GM10847 (cell line): ENCODE measurements at regions not wholly inside any gene's neighbourhood (a gene's known extent, or its start where the extent isn't known, plus 50 kb on each side); places are given as distances from the start of the nearest gene placed in this dataset.

ENCODE experiments used
- POLR2A ChIP-seq: IDR thresholded peaks from 2 replicates; pipeline ENCODE4 v1.6.1; 2011; ENCODE audit not compliant: insufficient read length; ENCODE audit errors: extremely low read depth

DNA sequence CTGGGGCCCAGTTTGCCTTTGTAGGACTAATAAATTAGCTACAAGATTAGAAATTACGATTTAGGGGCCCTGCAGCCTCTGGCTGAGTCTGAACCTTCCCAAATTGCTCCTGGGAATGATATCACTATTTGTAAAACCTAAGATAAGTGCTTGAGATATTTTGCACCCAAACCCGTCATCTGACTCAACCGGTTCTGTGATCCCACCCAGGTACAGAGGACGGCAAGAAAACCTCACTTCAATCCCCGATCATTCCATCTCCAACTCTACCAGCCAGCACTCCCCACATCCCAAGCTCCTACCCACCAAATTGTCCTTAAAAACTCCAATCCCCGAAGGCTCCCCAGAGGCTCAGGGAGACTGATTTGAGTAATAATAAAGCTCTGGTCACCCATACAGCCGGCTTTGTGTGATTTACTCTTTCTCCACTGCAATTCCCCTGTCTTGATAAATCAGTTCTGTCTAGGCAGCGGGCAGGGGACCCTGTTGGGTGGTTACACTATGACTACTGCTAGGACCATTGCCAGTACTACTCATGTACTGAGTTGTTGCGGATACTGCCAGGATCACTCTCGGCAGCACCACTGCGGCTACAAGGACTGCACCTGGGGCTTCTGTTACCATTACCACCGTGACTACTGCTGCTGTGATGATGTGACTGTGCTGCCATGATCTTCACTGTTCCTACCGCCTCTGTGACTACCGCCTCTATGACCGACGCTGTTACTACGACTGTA, 73.1 kb downstream of the IRF8 start:
- no peak for TF ChIP-seq POLR2A

DNA sequence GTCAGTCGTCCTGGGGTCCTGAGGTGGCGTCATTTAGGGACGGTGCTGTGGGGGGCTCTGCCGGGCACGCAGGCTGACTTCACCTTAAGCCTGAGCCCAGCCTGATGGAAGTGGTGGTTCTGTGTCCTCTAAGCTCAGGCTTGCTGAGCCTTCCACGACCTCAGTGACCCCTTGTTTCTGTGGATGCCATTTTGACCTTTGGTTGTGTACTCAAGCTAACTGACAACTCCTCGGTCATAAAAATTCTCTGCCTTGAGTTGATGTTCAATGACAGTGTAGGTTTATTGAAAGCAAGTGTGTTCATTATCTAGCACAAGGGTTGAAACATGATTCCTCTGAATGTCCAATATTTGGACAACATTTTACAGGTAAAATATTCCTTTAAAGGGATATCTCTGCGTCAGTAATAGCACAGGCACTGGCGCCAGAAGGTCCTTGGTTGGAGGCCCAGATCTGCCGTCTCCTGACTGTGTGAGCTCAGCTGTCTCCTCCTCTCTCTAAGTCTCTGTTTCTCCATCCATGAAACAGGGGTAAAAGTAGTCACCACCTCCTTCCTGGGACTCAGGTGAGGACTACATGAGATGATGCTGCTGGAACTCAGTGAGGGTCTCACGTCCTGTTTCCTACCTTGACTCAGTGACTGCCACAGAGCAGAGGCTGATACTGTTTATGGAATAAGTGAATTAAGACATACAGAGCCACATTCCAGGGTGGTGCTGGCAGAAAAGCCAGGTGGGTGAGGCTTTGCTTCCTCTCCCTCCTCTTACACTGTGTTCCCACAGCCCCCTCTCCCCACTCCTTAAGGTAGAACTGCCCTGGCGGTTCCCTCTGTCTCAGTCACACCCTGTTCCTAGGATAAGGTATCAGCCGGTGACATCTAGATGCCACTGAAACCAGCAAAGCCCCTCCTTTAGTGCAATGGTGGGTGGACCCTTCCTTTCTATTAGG, 75.7 kb downstream of the IRF8 start:
- no peak for TF ChIP-seq POLR2A

DNA sequence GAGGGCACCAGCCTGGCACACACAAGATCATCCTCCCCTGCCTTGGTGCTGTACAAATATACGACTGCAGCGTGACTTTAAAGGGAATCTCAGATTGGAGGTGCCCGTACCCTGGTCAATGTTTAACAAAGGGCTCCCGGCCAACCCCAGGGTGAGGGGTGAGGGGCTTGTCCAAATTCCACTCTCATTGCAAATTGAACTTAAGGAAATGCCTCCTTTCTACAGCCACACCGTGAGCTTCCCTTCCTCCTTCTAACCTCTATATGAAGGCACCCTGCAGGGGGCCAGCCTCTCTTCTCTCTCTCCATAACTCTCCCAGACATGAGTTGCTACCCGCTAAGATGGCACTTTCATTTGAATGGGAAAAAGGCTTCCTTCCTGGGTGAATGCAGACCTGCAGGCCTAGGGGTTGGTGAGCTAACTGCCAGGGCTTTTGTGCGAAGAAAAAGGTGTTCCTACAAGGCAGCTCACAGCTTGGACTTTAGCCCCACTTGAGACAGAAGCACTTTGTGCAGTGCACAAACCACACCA, 76.6 kb downstream of the IRF8 start:
- no peak for TF ChIP-seq POLR2A

DNA sequence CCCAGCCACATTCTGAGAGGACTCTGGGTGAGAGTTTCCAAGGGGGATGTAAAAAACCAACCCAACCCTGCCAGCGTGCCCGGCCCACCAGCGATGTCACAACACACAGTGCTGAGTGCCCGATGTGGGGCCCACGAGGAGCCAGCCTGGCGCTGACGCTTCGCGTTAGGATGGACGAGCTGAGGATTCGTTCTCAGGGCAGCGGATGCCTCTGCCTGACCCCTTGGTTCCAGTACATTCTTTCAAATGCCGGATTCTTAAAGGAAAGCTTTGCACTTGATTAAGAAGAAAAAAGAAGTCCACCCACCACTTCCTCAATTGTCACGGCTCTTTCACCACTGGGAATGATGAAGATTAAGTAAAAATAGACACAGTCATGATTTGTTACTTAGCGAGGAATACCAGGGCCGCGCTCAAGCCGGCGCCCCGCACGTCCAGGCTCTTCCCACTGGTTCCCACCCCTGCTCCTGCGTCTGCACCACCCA, 79.4 kb downstream of the IRF8 start:
- no peak for TF ChIP-seq POLR2A

DNA sequence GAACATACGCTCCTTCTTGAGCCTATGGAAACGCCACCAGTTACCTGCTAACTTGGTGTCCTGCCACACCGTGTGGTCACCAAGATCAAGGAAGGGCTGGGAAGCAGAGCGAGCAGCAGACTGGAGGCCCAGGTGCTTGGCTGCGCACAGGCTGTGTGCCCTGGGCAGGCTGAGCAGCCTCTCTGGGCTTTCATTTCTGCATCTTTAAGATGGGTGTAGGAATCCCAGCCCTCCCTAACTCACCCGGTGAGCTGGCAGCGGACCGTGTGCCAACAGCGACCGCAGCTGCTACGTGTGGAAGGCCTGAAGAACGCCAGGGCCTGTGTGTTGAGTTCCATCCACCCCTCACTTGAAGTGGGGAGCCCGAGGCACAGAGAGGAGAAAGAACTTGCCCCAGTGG, 80.0 kb downstream of the IRF8 start:
- no peak for TF ChIP-seq POLR2A

DNA sequence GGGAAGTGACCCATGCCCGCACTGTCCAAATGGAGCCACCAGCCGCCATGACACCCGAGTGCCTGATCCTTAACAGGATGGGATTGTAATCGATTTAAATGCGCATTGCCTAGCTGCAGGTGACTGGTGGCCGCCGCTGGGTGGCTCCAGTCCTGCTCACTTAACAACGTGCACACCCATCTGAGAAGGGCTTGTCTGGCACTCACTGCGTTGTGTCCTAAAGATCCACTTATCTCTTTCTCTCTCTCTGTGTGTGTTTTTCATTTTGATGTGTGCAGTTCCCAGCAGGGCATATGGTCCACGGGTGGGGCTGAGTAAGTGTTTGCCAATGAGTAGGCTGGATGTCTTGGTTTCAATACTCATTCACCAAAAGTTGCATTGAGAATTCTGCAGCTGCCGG, 80.6 kb downstream of the IRF8 start:
- TF ChIP-seq POLR2A, result no peak

DNA sequence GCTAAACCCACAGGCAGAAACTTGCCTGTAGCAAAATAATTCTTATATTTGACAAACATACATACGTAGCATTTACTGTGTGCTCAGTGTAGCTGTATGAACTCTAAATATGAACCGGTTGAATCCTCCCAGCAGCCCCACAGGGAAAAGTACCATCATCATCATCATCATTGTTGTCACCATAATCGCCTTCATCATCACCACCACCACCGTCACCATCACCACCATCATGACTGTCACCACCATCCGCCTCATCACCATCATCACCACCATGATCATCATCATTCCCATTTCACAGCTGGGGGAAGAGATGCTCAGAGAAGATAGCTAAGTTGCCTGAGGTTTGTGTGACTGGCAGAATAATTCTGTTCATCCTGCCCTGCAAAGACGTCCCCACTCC, 81.7 kb downstream of the IRF8 start:
- no peak for TF ChIP-seq POLR2A

DNA sequence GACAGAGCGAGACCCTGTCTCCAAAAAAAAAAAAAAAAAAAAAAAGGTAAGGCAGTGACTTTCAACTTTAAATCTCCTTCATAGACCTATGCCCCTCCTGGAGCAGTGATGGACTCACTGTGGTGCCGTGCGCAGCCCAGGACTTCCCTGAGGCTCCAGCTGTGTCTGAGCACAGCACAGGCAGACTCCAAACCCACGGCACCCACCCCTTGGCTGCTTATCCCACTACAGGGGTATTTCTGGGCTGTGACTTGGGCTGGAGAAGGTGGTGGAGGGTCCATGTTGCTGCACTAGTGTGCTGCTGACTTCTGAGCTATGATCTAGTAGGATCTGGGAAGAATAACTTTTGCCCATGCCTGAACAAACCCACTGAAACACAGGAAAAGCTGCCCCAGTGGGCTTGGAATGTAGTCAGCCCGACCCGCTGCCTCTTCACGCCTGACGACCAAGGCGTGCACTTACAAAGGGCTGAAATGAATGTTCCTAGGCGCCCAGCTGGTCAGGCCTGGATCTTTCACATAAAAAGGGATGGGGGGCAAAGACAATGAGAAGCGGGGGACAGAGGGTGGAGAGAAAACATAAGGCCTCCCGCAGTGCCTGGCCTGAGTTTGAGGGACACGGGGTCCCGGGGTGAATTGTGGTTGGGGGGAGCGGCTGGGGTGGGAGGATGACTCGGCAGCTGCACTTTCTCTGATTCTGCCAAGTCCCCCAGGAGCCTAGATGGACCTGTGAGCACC, 83.0 kb downstream of the IRF8 start:
- no peak for TF ChIP-seq POLR2A

DNA sequence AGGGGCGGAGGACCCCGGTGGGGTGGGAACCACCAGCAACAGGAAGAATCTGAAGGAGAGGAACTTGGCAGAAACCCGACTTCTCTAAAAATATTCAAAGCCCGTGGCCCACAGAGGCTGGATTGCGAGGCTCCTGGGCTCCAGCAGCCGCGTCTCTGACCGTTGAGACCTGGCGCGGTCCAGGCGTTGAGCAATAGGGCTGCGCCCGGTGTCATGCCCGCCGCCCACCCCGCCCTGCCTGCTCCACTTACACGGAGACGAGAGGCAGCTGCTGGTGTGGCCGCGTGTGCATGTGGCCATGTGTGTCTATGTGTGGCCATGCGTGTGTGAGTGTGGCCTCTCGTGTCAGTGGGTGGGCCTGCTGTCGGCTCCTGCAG, 83.6 kb downstream of the IRF8 start:
- TF ChIP-seq POLR2A, result no peak

DNA sequence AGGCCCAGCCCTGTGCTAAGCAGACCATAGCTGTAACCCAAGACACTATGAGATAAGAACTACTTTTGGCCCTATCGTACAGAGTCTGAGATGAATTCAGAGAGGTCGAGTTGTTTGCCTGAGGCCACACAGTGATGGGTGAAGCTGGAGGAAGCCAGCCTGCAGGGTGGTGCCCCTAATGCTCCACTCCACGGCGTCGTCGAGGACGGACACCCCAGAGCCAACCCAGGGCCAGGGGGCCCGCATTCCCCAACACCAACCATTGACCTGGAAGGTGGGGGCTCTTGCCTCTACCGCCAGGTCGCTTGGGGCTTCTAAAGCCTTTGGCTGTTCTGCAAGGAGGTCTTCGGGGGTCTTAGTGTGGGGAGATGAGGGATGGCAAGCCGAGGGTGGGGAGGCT, 84.1 kb downstream of the IRF8 start:
- TF ChIP-seq POLR2A, result no peak

DNA sequence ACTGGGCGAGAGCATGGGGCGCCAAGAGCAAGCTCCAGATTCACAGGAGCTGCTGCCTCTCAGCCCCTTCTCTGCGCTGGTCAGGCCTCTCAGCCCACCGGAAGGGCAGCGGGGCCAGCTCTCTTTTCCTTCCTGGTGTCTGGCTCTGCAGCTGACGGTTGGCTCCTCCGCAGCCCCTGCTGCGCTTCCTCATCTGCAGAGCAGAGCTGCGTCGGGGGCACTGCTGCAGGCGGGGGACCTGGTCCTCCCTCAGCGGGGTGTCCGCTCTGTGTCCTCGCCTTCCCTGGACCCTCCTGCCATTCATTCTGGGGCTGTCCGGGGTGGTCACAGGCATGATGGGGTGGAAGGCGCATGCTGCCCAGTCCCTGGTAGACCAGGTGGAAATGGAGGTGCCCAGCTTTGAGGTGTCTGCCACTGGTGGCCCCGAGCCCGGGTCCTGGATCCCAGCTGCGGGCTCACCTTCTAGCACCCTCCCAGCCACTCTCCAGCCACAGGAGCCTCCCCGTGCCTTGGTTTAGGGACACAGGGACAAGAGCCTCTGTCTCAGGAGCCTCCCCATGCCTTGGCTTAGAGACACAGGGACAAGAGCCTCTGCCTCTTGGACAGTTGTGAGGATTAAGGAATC, 84.8 kb downstream of the IRF8 start:
- no peak for TF ChIP-seq POLR2A

DNA sequence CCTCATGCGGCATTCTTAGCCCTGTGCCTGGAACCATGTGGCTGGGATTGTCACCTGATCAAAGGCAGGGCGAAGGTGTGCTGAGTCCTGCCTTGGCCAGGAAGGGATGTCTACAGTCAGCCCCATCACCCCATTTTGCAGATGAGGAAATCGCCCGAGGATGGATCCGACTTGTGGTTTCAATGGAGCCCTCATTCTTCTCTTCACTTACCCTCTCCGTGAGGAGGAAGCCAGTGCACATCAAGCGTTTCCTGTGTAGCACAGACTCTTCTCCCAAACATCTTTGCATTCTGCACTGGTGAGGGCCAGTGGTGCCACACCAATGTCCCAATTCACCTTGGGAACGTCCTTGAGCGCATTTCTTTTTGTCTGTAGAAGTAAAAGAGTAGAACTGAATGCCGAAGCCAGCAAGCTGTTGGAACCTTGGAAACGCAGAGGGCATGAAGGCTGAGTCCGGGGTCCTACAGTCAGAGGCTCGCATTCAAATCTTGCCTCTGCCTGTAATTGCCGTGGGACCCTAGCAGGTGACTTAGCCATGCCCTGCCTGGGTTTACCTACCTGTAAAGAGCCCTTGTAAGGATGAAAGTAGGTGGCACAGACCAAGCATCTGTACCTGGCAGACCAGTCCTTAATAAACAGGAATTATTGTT, 85.4 kb downstream of the IRF8 start:
- TF ChIP-seq POLR2A, result no peak

DNA sequence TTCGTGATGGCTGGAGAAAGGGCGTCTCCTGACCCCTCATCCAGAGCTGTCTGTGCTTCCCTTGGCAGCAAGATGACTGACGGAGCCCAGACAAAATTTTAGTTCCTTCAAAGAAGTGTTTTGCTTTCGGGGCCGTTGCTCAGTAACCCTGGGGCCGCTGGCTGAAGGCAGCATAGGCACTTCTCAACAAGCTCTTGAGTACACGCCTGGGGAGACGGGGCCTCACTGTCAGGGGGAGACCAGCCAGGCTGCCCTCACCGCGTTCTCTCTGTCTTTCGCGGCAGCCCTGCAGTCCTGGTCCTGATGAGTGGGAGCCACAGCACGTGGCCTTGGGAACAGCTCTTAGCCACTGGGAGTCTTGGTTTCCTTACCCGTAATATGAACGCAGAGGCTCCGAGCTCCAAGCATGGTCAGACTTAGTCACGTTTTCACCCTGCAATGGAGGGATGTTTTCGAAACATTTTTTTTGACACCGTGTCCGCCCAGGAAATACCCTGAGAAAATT, 86.0 kb downstream of the IRF8 start:
- no peak for TF ChIP-seq POLR2A
